Caco-2 (cell line): ENCODE measurements at regions not wholly inside any gene's neighbourhood (a gene's known extent, or its start where the extent isn't known, plus 50 kb on each side); places are given as distances from the start of the nearest gene placed in this dataset.

Experiments
- BruUV-seq: library from RNA; stranded (reverse); fragments of 400-500 nt; replicated peaks from 2 replicates; lab custom pipeline; 2021; lab: Mats Ljungman, UMichigan
- CTCF ChIA-PET: fragments of 300-600 bp; sonication (Branson Sonifier 250); formaldehyde crosslinking; loops from one replicate; lab custom pipeline; 2022; ENCODE audit warnings: antibody characterized with exemption; lab: Charles Lee
- POLR2A ChIA-PET: fragments of 300-600 bp; sonication (Branson Sonifier 250); formaldehyde crosslinking; loops from one replicate; lab custom pipeline; 2022; ENCODE audit warnings: antibody characterized with exemption; lab: Charles Lee
- DNase-seq, 2 experiments: peaks; one replicate each; pipeline versions ENCODE4 v3.0.0 to v3.0.0-alpha.2; 2020 to 2022
- H3K27me3 ChIP-seq: replicated peaks from 2 replicates; pipeline ENCODE4 v1.6.0; 2011; ENCODE audit warnings: low read length; ENCODE audit not compliant: control insufficient read depth, insufficient read depth
- H3K36me3 ChIP-seq: 2 replicates; pipeline ENCODE4 v1.5.1; 2011; ENCODE audit warnings: low read length; ENCODE audit not compliant: control insufficient read depth, insufficient read depth
- H3K4me1 ChIP-seq: fragments of 250-450 bp; sonication (Bioruptor Pico); 2 replicates; pipeline ENCODE4 v1.5.1; 2020; ENCODE audit warnings: mild to moderate bottlenecking
- H3K4me3 ChIP-seq: 2 replicates; pipeline ENCODE4 v1.5.1; 2011; ENCODE audit warnings: low read depth, mild to moderate bottlenecking, control low read depth, low read length
- H3K9me3 ChIP-seq: fragments of 250-450 bp; sonication (Bioruptor Pico); 2 replicates; pipeline ENCODE4 v1.5.1; 2020; ENCODE audit warnings: mild to moderate bottlenecking, moderate library complexity
- H3K27ac Mint-ChIP-seq: one replicate; pipeline ENCODE4 v1.8.0; 2022; ENCODE audit warnings: mixed read lengths; ENCODE audit not compliant: unreplicated experiment
- H3K27me3 Mint-ChIP-seq: one replicate; pipeline ENCODE4 v1.8.0; 2022; ENCODE audit warnings: mixed read lengths; ENCODE audit not compliant: insufficient read depth, unreplicated experiment
- H3K36me3 Mint-ChIP-seq: one replicate; pipeline ENCODE4 v1.8.0; 2022; ENCODE audit warnings: mild to moderate bottlenecking, mixed read lengths; ENCODE audit not compliant: insufficient read depth, unreplicated experiment
- H3K4me1 Mint-ChIP-seq: one replicate; pipeline ENCODE4 v1.8.0; 2022; ENCODE audit warnings: low read depth, mixed read lengths; ENCODE audit not compliant: unreplicated experiment
- H3K4me3 Mint-ChIP-seq: one replicate; pipeline ENCODE4 v1.8.0; 2022; ENCODE audit warnings: mild to moderate bottlenecking, moderate library complexity, mixed read lengths; ENCODE audit not compliant: unreplicated experiment
- H3K9me3 Mint-ChIP-seq: one replicate; pipeline ENCODE4 v1.8.0; 2022; ENCODE audit warnings: mixed read lengths; ENCODE audit not compliant: unreplicated experiment
- intact Hi-C: fragments of 100-400 bp; cut with micrococcal nuclease; formaldehyde crosslinking; loops from one replicate; pipeline ENCODE4 v1.10.0; 2022; ENCODE audit not compliant: unreplicated experiment
- TF ChIP-seq, protein P1 (sequence below), 2 experiments: fragments of 200-600 bp in 1 of 2; IDR thresholded peaks; 1 replicate in 1 of 2; 2 replicates in 1 of 2; pipeline versions ENCODE4 v1.5.1 to v1.8.0; 2011 to 2022; ENCODE audit warnings: antibody characterized with exemption in 1 of 2, control low read depth in 1 of 2, inconsistent platforms in 1 of 2, low read depth in 1 of 2, low read length in 1 of 2, mild to moderate bottlenecking in 1 of 2, moderate library complexity in 1 of 2; ENCODE audit not compliant: insufficient read depth in 1 of 2, severe bottlenecking in 1 of 2, unreplicated experiment in 1 of 2

DNA sequence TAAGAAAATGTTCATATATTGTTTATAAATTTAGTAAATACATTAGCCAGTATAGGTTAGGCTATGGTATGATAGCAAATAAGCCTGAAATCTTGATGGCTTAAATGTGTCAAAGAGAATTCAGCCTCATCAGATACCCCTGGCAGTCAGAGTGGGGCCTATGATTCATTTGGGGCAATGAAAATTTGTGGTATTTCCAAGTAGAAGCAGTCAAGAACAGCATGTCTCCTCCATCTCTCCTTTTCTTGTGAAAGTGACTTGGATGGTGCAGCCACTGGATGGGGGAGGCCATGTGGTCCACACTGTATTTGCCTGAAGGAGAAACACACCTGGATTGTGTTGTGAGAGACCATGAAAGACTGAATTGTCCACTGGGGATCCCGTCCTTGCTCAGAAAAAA lies 82.7 kb downstream of the DLEU7 start:
- H3K4me3 Mint-ChIP-seq = no peak overlapping the region
- TF ChIP-seq, protein P1, sequence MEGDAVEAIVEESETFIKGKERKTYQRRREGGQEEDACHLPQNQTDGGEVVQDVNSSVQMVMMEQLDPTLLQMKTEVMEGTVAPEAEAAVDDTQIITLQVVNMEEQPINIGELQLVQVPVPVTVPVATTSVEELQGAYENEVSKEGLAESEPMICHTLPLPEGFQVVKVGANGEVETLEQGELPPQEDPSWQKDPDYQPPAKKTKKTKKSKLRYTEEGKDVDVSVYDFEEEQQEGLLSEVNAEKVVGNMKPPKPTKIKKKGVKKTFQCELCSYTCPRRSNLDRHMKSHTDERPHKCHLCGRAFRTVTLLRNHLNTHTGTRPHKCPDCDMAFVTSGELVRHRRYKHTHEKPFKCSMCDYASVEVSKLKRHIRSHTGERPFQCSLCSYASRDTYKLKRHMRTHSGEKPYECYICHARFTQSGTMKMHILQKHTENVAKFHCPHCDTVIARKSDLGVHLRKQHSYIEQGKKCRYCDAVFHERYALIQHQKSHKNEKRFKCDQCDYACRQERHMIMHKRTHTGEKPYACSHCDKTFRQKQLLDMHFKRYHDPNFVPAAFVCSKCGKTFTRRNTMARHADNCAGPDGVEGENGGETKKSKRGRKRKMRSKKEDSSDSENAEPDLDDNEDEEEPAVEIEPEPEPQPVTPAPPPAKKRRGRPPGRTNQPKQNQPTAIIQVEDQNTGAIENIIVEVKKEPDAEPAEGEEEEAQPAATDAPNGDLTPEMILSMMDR (IDR thresholded peaks at IDR 0.05; ENCODE audit: insufficient read depth in 1 of 2, low read depth in 1 of 2, low read length in 1 of 2, severe bottlenecking in 1 of 2, unreplicated experiment in 1 of 2) = no peak
- peaks cover 3% of the 10 kb centered on the region; the same call in 1 of the 2 replicates for H3K9me3 ChIP-seq

DNA sequence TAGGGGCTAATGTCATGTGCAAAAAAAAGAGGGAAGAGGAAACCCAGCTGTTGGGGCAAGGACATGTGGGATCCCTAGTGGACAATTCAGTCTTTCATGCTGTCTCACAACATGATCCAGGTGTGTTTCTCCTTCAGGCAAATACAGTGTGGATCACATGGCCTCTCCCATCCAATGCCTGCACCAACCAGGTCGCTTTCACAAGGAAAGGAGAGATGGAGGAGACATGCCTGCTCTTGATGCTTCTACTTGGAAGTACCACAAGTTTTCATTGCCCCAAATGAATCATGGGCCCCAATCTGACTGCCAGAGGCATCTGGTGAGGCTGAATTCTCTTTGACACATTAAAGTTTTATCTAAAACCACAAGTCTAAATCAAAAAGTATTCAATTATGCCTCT lies 82.1 kb downstream of the DLEU7 start:
- TF ChIP-seq, protein P1 (IDR thresholded peaks at IDR 0.05; ENCODE audit: insufficient read depth in 1 of 2, low read depth in 1 of 2, low read length in 1 of 2, severe bottlenecking in 1 of 2, unreplicated experiment in 1 of 2) = no peak
- H3K9me3 ChIP-seq = peaks cover 3% of the 10 kb centered on the region; the same call in 1 of the 2 replicates
- BruUV-seq = no TSS peak
- POLR2A ChIA-PET = no interaction called here
- intact Hi-C loops = no loop called here
- H3K4me1 Mint-ChIP-seq = no peaks in the 10 kb centered on the region
- no peaks in the 10 kb centered on the region for H3K36me3 ChIP-seq
- no peak overlapping the region for H3K27ac Mint-ChIP-seq
- H3K4me3 Mint-ChIP-seq = no peak overlapping the region
- DNase-seq = no peak
- no peak overlapping the region for H3K4me3 ChIP-seq
- CTCF ChIA-PET = no interaction called here
- H3K9me3 Mint-ChIP-seq = no peaks in the 10 kb centered on the region
- no peaks in the 10 kb centered on the region for H3K27me3 ChIP-seq
- no peaks in the 10 kb centered on the region for H3K36me3 Mint-ChIP-seq
- H3K4me1 ChIP-seq = peaks cover under 1% of the 10 kb centered on the region
- H3K27me3 Mint-ChIP-seq = peaks cover 2% of the 10 kb centered on the region

More for the DNA sequence above, 82.7 kb downstream of the DLEU7 start:
- Mint-ChIP-seq H3K4me1 (no peaks in the 10 kb centered on the region), H3K36me3 (no peaks in the 10 kb centered on the region), H3K27me3 (peaks cover 2% of the 10 kb centered on the region), H3K27ac (no peak overlapping the region), H3K9me3 (peaks cover 4% of the 10 kb centered on the region)
- H3K27me3 ChIP-seq = no peaks in the 10 kb centered on the region
- no peak for DNase-seq
- BruUV-seq = no TSS peak
- ChIA-PET CTCF (no interaction called here), POLR2A (no interaction called here)
- H3K36me3 ChIP-seq = no peaks in the 10 kb centered on the region
- intact Hi-C loops = no loop called here
- peaks cover 4% of the 10 kb centered on the region for H3K4me1 ChIP-seq
- no peak overlapping the region for H3K4me3 ChIP-seq

- Histone ChIP-seq H3K9me3 (peaks cover 2% of the 10 kb centered on the region; the same call in 1 of the 2 replicates), H3K36me3 (no peaks in the 10 kb centered on the region), H3K4me1 (no peaks in the 10 kb centered on the region), H3K27me3 (no peaks in the 10 kb centered on the region), H3K4me3 (no peak overlapping the region)
- Mint-ChIP-seq H3K4me3 (no peak overlapping the region), H3K27ac (no peak overlapping the region), H3K9me3 (no peaks in the 10 kb centered on the region), H3K4me1 (no peaks in the 10 kb centered on the region), H3K36me3 (no peaks in the 10 kb centered on the region), H3K27me3 (peaks cover 2% of the 10 kb centered on the region)
- BruUV-seq = no TSS peak
- TF ChIP-seq, protein P1 (IDR thresholded peaks at IDR 0.05; ENCODE audit: insufficient read depth in 1 of 2, low read depth in 1 of 2, low read length in 1 of 2, severe bottlenecking in 1 of 2, unreplicated experiment in 1 of 2) = no peak
- no peak for DNase-seq
- POLR2A ChIA-PET = no interaction called here
- CTCF ChIA-PET = interaction anchor here (0.7 kb wide), 1 partner anchor 31 kb away, joined by 3 read pairs; no protein-coding TSS in a partner anchor
- intact Hi-C loops = no loop called here
Measured at GRCh38 chr13:50762969-50763567, 80.4 kb downstream of the DLEU7 start.
